Muscle layer of duodenum (tissue), 2 donors: ENCODE measurements at regions not wholly inside any gene's neighbourhood (a gene's known extent, or its start where the extent isn't known, plus 50 kb on each side); places are given as distances from the start of the nearest gene placed in this dataset.
"Not testable (repeated sequence)": the region's sequence is repeated elsewhere in the genome, so short reads cannot be mapped to it uniquely, and the experiment has no call there.

ENCODE experiments used
- H3K27ac ChIP-seq: one replicate; pipeline ENCODE4 v1.7.0; 2013; ENCODE audit warnings: mild to moderate bottlenecking, low read length
- H3K27me3 ChIP-seq: one replicate; pipeline ENCODE4 v1.7.0; 2013; ENCODE audit warnings: low read depth, mild to moderate bottlenecking, control low read depth, low read length
- H3K36me3 ChIP-seq, 2 donors: one replicate each; pipeline ENCODE4 v1.7.0; 2013; ENCODE audit warnings: low read length in 2 of 2, control low read depth in 1 of 2, mild to moderate bottlenecking in 1 of 2; ENCODE audit not compliant: insufficient read depth in 2 of 2, control insufficient read depth in 1 of 2
- H3K4me1 ChIP-seq, 2 donors: one replicate each; pipeline ENCODE4 v1.7.0; 2013; ENCODE audit warnings: low read length in 2 of 2, mild to moderate bottlenecking in 2 of 2, control low read depth in 1 of 2, moderate library complexity in 1 of 2; ENCODE audit not compliant: insufficient read depth in 2 of 2, control insufficient read depth in 1 of 2
- H3K4me3 ChIP-seq, 2 donors: one replicate each; pipeline ENCODE4 v1.7.0; 2013; ENCODE audit warnings: low read length in 2 of 2, low read depth in 1 of 2, mild to moderate bottlenecking in 1 of 2
- H3K9me3 ChIP-seq, 2 donors: one replicate each; pipeline ENCODE4 v1.7.0; 2013; ENCODE audit warnings: low read length in 2 of 2, control low read depth in 1 of 2, mild to moderate bottlenecking in 1 of 2; ENCODE audit not compliant: control insufficient read depth in 1 of 2
- donor health status: healthy.

GRCh38 chr10:108566316-108567107 is 1356.8 kb downstream of the XPNPEP1 start:
- no peaks in the 10 kb centered on the region for H3K36me3 ChIP-seq
- H3K27me3 ChIP-seq = no peaks in the 10 kb centered on the region
- H3K4me1 ChIP-seq = no peaks in the 10 kb centered on the region
- no peak overlapping the region for H3K4me3 ChIP-seq
- no peaks in the 10 kb centered on the region for H3K9me3 ChIP-seq
- H3K27ac ChIP-seq = no peak overlapping the region

- H3K4me1 ChIP-seq = no peaks in the 10 kb centered on the region
These were observed 1361.2 kb downstream of the XPNPEP1 start for GRCh38 chr10:108562105-108562504.

GRCh38 chr10:108561649-108562048 is 1361.7 kb downstream of the XPNPEP1 start:
- Histone ChIP-seq H3K4me1 (no peaks in the 10 kb centered on the region), H3K27ac (no peak overlapping the region), H3K36me3 (no peaks in the 10 kb centered on the region), H3K9me3 (no peaks in the 10 kb centered on the region), H3K27me3 (no peaks in the 10 kb centered on the region), H3K4me3 (no peak overlapping the region)

More at GRCh38 chr10:108562105-108562504, 1361.2 kb downstream of the XPNPEP1 start:
- no peak overlapping the region for H3K4me3 ChIP-seq
- no peaks in the 10 kb centered on the region for H3K9me3 ChIP-seq
- no peak overlapping the region for H3K27ac ChIP-seq
- H3K36me3 ChIP-seq = no peaks in the 10 kb centered on the region
- no peaks in the 10 kb centered on the region for H3K27me3 ChIP-seq

GRCh38 chr10:108560488-108560887 is 1362.8 kb downstream of the XPNPEP1 start:
- H3K27me3 ChIP-seq = no peaks in the 10 kb centered on the region
- H3K4me3 ChIP-seq = no peak overlapping the region
- no peak overlapping the region for H3K27ac ChIP-seq
- no peaks in the 10 kb centered on the region for H3K9me3 ChIP-seq
- H3K36me3 ChIP-seq = no peaks in the 10 kb centered on the region
- H3K4me1 ChIP-seq = no peaks in the 10 kb centered on the region

GRCh38 chr10:108556186-108556585 is 1367.1 kb downstream of the XPNPEP1 start:
- Histone ChIP-seq H3K9me3 (no peaks in the 10 kb centered on the region), H3K36me3 (no peaks in the 10 kb centered on the region), H3K4me3 (no peak overlapping the region), H3K4me1 (no peaks in the 10 kb centered on the region), H3K27me3 (no peaks in the 10 kb centered on the region), H3K27ac (no peak overlapping the region)

- H3K9me3 ChIP-seq = no peaks in the 10 kb centered on the region
- no peaks in the 10 kb centered on the region for H3K27me3 ChIP-seq
- no peak overlapping the region for H3K4me3 ChIP-seq
- H3K36me3 ChIP-seq = no peaks in the 10 kb centered on the region
- no peak overlapping the region for H3K27ac ChIP-seq
- H3K4me1 ChIP-seq = peaks cover 0 to 3% of the 10 kb centered on the region in 2 donors
These were observed 1377.4 kb downstream of the XPNPEP1 start for GRCh38 chr10:108545921-108546320.

- Histone ChIP-seq H3K4me1 (peaks cover 0 to 3% of the 10 kb centered on the region in 2 donors), H3K27me3 (no peaks in the 10 kb centered on the region), H3K27ac (no peak overlapping the region), H3K4me3 (no peak overlapping the region), H3K9me3 (no peaks in the 10 kb centered on the region), H3K36me3 (no peaks in the 10 kb centered on the region)
These were observed 1378.7 kb downstream of the XPNPEP1 start for GRCh38 chr10:108544500-108545120.

- H3K4me3 ChIP-seq, H3K4me1 ChIP-seq, H3K36me3 ChIP-seq, H3K27me3 ChIP-seq, H3K9me3 ChIP-seq, H3K27ac ChIP-seq: not testable (repeated sequence)
These were observed 1369.0 kb upstream of the SORCS1 start for GRCh38 chr10:108533551-108533950.

- Histone ChIP-seq H3K4me1 (no peaks in the 10 kb centered on the region), H3K4me3 (no peak overlapping the region), H3K27me3 (no peaks in the 10 kb centered on the region), H3K27ac (no peak overlapping the region), H3K9me3 (no peaks in the 10 kb centered on the region), H3K36me3 (no peaks in the 10 kb centered on the region)
These were observed 1358.7 kb upstream of the SORCS1 start for GRCh38 chr10:108523016-108523800.

GRCh38 chr10:108521827-108522492 is 1357.5 kb upstream of the SORCS1 start:
- no peaks in the 10 kb centered on the region for H3K27me3 ChIP-seq
- no peaks in the 10 kb centered on the region for H3K9me3 ChIP-seq
- H3K27ac ChIP-seq = no peak overlapping the region
- H3K4me1 ChIP-seq = no peaks in the 10 kb centered on the region
- no peak overlapping the region for H3K4me3 ChIP-seq
- H3K36me3 ChIP-seq = no peaks in the 10 kb centered on the region

- no peak overlapping the region for H3K4me3 ChIP-seq
- H3K36me3 ChIP-seq = no peaks in the 10 kb centered on the region
- H3K27ac ChIP-seq = no peak overlapping the region
- H3K4me1 ChIP-seq = no peaks in the 10 kb centered on the region
- H3K27me3 ChIP-seq = no peaks in the 10 kb centered on the region
- no peaks in the 10 kb centered on the region for H3K9me3 ChIP-seq
These were observed 1351.3 kb upstream of the SORCS1 start for GRCh38 chr10:108515821-108516220.
